Ammon's horn (tissue), 1 donor: ENCODE measurements at regions not wholly inside any gene's neighbourhood (a gene's known extent, or its start where the extent isn't known, plus 50 kb on each side); places are given as distances from the start of the nearest gene placed in this dataset.
A peak's percentile ranks its signal among the peaks of the same experiment; 100 is the strongest.
"Not testable (repeated sequence)": the region's sequence is repeated elsewhere in the genome, so short reads cannot be mapped to it uniquely, and the experiment has no call there.

Experiments
- DNase-seq: peaks from one replicate; pipeline ENCODE4 v3.0.0-alpha.2; 2016; ENCODE audit warnings: low spot score

GRCh38 chr5:62777081-62777480, 198.5 kb downstream of the LRRC70 start:
- DNase-seq, result not testable (repeated sequence)

- DNase-seq, result not testable (repeated sequence)
Measured at GRCh38 chr5:62776592-62776991, 198.0 kb downstream of the LRRC70 start.

DNA sequence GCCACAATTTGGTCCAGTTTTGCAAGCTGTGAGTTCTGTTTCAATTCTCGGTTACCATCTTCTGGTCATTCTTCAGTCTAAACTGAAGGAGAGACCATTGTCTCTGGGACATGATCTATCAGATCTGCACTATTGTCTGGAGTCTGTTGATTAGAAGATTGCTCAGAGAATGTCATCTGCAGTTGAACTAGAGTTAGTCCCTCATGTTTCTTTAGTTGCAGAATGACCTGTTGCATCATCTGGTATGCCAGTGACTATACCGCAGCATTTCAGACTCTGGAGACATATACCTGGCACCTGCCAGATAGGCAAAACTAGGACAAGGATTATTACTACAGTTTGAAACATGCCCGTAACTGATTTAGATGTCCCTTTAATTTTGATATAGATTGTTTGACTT, 194.8 kb downstream of the LRRC70 start:
- DNase-seq, result no peak

DNA sequence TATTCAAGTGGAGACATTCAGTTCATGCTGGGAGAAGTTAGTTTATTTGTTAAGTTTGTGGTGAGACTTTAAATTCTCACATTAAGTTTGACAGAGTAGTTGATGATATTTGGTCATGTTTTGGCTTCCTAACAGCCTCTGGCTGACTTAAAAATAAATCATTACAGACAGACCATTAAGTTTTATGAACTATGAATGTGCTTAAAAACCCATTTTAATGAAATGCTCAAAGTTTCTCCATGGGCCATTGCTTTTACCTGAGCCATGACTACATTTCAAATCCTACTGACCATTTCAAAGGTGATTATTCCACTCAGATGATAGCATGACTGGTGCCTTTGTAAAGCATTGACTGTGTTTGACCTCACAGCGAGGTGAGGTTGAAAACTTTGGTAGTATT, 192.7 kb downstream of the LRRC70 start:
- DNase-seq, result no peak

DNA sequence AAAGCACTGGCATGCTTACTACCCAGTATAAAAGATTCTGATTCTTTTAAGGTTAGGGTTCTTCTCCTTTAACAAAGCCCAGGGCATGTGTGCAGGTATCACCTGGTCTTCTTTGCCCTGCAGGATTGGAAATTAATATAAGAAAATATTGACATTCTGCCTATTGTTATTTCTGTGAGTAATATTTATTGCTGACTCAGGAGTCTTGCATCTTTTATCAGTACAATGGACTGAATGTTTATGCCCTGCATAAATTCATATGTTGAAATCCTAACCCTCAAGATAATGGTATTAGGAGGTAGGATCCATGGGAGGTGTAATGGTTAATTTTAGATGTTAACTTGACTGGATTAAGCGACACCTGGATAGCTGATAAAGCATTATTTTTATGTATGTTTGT, 189.0 kb downstream of the LRRC70 start:
- DNase-seq, result no peak

DNA sequence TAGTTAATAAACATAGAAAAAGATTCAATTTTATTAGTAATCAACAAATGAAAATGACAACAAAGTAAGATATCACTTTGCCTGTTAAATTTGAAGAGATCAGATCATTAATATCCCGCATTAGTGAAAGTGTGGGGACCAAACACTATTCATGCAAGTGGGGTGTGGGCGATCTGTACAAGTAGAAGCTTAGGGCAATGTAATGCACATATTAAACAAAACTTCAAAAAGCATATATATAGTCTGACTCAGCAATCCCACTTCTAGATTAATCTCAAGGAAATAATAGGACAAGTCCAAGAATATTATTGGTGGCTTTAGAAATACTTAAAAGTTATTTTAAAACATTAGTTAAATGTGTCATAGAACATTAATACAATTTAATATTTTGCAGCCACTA, 188.5 kb downstream of the LRRC70 start:
- DNase-seq, result no peak

GRCh38 chr5:62762503-62762902, 183.9 kb downstream of the LRRC70 start:
- no peak for DNase-seq

DNA sequence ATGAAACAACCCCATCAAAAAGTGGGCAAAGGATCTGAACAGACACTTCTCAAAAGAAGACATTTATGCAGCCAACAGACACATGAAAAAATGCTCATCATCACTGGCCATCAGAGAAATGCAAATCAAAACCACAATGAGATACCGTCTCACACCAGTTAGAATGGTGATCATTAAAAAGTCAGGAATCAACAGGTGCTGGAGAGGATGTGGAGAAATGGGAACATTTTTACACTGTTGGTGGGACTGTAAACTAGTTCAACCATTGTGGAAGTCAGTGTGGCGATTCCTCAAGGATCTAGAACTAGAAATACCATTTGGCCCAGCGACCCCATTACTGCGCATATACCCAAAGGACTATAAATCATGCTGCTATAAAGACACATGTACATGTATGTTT, 179.1 kb downstream of the LRRC70 start:
- not testable (repeated sequence) for DNase-seq

DNA sequence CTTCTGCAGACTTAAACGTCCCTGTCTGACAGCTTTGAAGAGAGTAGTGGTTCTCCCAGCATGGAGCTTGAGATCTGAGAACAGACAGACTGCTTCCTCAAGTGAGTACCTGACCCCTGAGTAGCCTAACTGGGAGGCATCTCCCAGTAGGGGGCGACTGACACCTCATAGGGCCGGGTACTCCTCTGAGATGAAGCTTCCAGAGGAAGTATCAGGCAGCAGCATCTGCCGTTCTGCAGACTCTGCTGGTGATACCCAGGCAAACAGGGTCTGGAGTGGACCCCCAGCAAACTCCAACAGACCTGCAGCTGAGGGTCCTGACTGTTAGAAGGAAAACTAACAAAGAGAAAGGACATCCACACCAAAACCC, 174.4 kb downstream of the LRRC70 start:
- DNase-seq, result not testable (repeated sequence)

DNA sequence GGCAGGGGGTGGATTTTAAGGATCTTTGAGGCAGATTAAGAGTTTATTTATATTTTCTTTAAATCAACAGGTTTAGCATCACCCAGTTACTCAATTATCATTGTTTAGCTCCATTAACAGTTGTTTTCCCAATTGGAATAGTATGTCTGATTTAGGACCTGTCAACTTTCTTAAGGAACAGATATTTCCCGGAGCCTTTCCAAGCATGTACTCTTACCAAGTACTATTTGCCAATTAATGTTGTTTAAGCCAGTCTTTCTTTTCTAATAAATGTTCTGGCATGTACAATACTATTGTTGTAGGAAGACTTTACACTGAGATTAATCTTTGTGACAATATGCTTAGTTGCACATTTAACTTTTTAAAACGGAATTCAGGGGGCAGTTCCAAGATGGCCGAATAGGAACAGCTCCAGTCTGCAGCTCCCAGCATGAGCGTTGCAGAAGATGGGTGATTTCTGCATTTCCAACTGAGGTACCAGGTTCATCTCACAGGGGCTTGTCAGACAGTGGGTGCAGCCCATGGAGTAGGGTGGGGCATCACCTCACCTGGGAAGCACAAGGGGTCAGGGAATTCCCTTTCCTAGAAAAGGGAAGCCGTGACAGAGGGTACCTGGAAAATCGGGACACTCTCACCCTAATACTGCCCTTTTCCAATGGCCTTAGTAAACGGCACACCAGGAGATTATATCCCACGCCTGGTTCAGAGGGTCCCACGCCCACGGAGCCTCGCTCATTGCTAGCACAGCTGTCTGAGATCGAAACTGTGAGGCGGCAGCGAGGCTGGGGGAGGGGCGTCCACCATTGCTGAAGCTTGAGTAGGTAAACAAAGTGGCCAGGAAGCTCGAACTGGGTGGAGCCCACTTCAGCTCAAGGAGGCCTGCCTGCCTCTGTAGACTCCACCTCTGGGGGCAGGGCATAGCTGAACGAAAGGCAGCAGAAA, 173.7 kb downstream of the LRRC70 start:
- DNase-seq, result not testable (repeated sequence)

DNA sequence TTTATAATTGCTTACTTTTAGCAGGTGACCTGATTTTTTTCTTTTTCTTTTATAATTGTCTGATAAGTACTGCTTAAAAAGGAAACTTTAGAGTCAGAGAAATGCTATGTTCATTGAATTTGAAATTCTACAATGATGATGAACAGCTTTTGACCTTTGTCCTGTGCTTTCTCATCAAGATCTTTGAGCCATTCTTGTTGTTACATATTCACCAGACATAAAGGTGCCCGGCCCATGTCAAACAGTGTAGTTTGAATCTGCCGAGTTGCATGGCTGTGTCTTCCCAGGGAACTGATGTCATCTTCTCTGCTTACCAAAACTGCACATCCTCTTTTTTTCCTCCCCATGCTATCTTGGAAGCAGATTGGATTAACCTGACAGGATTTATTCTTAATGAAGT, 163.6 kb downstream of the LRRC70 start:
- no peak for DNase-seq

- DNase-seq, result no peak
Measured at GRCh38 chr5:62741761-62742160, 163.1 kb downstream of the LRRC70 start.

DNA sequence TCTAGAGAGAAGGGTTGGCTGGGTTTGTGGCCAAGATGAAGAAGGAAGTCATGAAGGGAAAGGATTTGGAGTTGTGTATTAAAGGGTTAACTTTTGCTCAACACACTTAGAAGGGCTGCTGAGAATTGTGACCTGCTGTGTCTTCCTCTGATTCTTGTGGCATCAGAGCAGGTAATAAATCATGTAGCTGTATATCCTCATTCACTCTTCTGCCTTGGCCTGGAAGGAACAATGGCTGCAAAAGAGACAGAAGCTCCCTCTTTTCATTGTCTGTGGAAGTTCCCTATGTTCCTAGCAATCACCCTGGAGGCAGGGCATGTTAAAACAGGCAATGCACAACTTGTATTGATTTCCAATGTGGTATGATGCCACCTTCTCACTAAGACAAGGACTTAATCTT, 159.1 kb downstream of the LRRC70 start:
- no peak for DNase-seq

GRCh38 chr5:62732677-62733121, 154.1 kb downstream of the LRRC70 start:
- DNase-seq, result peak; percentile 51

DNA sequence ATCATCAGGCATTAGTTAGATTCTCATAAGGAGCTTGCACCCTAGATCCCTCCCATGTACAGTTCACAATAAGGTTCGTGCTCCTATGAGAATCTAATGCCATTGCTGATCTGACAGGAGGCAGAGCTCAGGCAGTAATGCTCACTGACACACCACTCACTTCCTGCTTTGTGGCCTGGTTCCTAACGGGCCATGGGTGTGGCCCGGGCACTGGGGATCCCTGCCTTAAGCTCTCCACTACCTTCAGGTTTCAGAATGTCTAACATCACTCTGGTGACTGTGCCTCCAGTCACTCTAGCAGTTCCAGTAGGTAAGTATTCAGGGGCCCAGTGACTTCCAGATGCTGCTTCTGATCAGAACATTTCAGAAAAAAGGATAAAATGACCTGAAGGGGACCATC, 152.4 kb downstream of the LRRC70 start:
- DNase-seq, result no peak

- DNase-seq, result no peak
Measured at GRCh38 chr5:62729675-62730074, 151.1 kb downstream of the LRRC70 start.

DNA sequence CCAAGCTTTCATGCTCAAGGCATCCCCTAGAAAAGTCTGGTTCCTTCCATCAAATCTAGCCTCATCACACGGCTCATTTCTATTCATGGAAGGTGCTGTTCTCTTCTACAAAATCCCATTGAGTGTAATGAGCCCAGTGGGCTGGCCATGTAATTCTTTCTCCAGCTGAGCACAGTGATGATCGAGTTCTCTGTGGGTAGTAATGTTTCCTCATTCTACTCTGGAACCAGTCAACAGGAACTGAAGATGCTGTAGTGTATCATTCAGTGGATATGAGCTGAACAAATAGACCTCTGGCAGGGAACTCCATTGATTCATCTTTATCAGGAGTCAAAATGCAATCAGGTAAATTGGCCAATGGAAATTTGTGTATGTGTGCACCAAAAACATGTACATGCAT, 149.2 kb downstream of the LRRC70 start:
- no peak for DNase-seq

GRCh38 chr5:62727184-62727583, 148.6 kb downstream of the LRRC70 start:
- no peak for DNase-seq

- DNase-seq, result no peak
Measured at GRCh38 chr5:62722360-62722759, 143.7 kb downstream of the LRRC70 start.

- no peak for DNase-seq
Measured at GRCh38 chr5:62720031-62720441, 141.4 kb downstream of the LRRC70 start.

GRCh38 chr5:62719061-62719720, 140.6 kb downstream of the LRRC70 start:
- no peak for DNase-seq

DNA sequence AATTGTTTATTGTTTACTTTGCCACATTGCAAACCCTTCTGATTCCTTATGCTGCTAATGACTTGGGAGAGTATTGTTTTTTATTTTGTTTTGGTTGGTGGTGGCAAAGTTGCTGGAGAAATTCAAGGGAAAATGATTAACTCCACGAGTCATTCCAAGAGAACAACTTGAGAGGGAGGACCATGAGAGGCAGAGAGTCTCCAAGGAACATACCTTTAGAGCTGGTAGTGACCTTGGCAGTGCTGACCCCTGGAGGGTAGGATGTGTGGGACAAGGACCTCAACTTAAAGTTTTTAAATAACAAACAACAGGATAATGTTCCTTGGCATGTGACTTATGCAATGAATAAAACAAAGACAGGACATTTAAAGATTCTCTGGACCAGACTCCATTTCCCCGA, 139.7 kb downstream of the LRRC70 start:
- no peak for DNase-seq

DNA sequence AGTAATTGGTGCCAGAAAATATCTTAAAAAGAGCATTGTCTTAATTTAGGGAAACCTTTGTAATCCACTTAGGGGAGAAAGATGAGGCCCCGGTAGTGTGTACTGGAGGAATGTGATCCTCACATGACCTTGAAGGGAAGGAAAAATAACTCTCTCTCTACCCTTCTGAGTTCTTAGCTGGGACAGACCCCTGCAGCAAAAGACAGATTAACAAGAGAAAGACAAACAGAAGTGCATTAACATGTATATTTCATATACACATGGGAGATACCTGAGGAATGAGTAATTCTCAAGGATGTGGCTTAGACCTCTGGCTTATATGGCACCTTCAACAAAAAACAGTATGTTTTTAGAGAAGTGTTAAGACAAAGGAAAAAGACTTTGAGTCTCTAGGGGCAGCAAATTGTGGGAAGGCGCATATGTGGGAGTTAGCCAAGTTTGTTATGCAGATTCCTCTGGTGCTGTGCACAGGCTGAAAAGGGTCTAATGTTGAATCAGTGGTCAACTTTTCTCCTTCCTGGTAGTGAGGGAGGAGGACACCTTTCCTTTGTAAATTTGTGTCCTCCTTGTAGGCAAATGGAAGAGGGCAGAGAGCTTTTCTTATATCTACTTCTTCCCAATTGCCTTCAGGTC, 138.8 kb downstream of the LRRC70 start:
- no peak for DNase-seq
